Gastrocnemius medialis (tissue), 4 donors: ENCODE measurements at regions not wholly inside any gene's neighbourhood (a gene's known extent, or its start where the extent isn't known, plus 50 kb on each side); places are given as distances from the start of the nearest gene placed in this dataset.

Experiments used
- ATAC-seq, 2 donors: fragments of 150-250 bp; one replicate each; pipeline ENCODE4 v1.9.1; 2016
- DNase-seq, 2 donors: peaks; one replicate each; pipeline ENCODE4 v3.0.0-alpha.2; 2019
- H3K27ac ChIP-seq, 4 donors: fragments of 200-600 bp; sonication (generic); 1 replicate in 1 of 4; 2 replicates in 3 of 4; pipeline ENCODE4 v1.5.1; 2016 to 2018; ENCODE audit warnings: mild to moderate bottlenecking in 2 of 4, moderate library complexity in 1 of 4
- H3K27me3 ChIP-seq, 3 donors: fragments of 200-600 bp; sonication (generic) in 2 of 3; 1 replicate in 1 of 3; 2 replicates in 2 of 3; pipeline versions ENCODE4 v1.5.1 to v1.6.0; 2016 to 2019; ENCODE audit warnings: mild to moderate bottlenecking in 1 of 3, moderate library complexity in 1 of 3
- H3K36me3 ChIP-seq, 2 donors: fragments of 200-600 bp; sonication (generic) in 1 of 2; one replicate each; pipeline ENCODE4 v1.5.1; 2017 to 2018
- H3K4me1 ChIP-seq, 2 donors: fragments of 200-600 bp; sonication (generic) in 1 of 2; one replicate each; pipeline ENCODE4 v1.5.1; 2016 to 2017; ENCODE audit warnings: mild to moderate bottlenecking in 2 of 2
- H3K4me3 ChIP-seq, 4 donors: fragments of 200-600 bp; sonication (generic) in 3 of 4; 1 replicate in 1 of 4; 2 replicates in 3 of 4; pipeline ENCODE4 v1.5.1; 2016 to 2019; ENCODE audit warnings: mild to moderate bottlenecking in 2 of 4
- H3K9me3 ChIP-seq, 3 donors: fragments of 200-600 bp; sonication (generic) in 2 of 3; 1 replicate in 1 of 3; 2 replicates in 2 of 3; pipeline ENCODE4 v1.5.1; 2016 to 2019
- POLR2A ChIP-seq, 2 donors: fragments of 450-650 bp; IDR thresholded peaks; one replicate each; pipeline ENCODE4 v1.6.1; 2017; ENCODE audit warnings: antibody characterized with exemption in 2 of 2, mild to moderate bottlenecking in 2 of 2, moderate library complexity in 2 of 2
- in situ Hi-C, 4 donors: fragments of 200-750 bp; cut with MboI; loops; one replicate each; pipeline versions ENCODE4 v1.15.0 to v1.8.0; 2017; ENCODE audit warnings: low sequenced_read_pairs in 4 of 4
- intact Hi-C: fragments of 100-400 bp; cut with DNase I; formaldehyde crosslinking; loops from one replicate; pipeline ENCODE4 v1.15.1; 2023; ENCODE audit warnings: low total_unique reads
- TF ChIP-seq, protein P1 (sequence below), 5 experiments: fragments of 450-650 bp in 3 of 5; fragments of 200-600 bp in 2 of 5; sonication (generic) in 2 of 5; IDR thresholded peaks in 4 of 5; conservative IDR thresholded peaks in 1 of 5; 1 replicate in 4 of 5; 2 replicates in 1 of 5; pipeline ENCODE4 v1.5.1; 2016 to 2019; ENCODE audit warnings: antibody characterized with exemption in 5 of 5, mild to moderate bottlenecking in 3 of 5, moderate library complexity in 3 of 5

DNA sequence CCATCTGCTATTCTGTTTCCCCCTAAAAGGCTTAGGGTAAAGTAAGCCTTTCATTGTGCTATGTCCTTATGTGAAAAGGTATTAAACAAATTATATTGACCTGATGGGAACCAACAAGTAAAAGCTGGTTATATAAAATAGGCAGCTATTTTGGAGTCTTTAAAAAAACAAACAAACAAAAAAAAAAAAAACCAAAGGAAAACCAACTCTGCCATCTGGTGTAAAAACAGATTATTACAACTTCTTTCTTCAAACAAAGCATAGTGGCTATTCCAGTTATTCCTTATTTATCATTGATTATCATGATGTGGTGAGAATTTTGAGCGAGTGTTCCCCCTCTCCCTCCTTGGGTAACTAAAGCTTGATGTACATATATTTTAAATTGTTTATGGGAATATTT is 122.3 kb upstream of the FHL2 start:
- no peak for TF ChIP-seq POLR2A (IDR thresholded peaks at IDR 0.05)
- TF ChIP-seq, protein P1, sequence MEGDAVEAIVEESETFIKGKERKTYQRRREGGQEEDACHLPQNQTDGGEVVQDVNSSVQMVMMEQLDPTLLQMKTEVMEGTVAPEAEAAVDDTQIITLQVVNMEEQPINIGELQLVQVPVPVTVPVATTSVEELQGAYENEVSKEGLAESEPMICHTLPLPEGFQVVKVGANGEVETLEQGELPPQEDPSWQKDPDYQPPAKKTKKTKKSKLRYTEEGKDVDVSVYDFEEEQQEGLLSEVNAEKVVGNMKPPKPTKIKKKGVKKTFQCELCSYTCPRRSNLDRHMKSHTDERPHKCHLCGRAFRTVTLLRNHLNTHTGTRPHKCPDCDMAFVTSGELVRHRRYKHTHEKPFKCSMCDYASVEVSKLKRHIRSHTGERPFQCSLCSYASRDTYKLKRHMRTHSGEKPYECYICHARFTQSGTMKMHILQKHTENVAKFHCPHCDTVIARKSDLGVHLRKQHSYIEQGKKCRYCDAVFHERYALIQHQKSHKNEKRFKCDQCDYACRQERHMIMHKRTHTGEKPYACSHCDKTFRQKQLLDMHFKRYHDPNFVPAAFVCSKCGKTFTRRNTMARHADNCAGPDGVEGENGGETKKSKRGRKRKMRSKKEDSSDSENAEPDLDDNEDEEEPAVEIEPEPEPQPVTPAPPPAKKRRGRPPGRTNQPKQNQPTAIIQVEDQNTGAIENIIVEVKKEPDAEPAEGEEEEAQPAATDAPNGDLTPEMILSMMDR (IDR thresholded peaks at IDR 0.05 in 4 of 5, conservative IDR thresholded peaks at IDR 0.05 in 1 of 5) = peak; percentile 58 to 75 (median 64)
- intact Hi-C loops = loop anchor here (1.0 kb wide), 1 partner anchor 152 kb away; no protein-coding TSS in a partner anchor
- ATAC-seq (no peak), DNase-seq (no peak)
- Histone ChIP-seq H3K9me3 (no peaks in the 10 kb centered on the region), H3K27me3 (no peaks in the 10 kb centered on the region), H3K36me3 (no peaks in the 10 kb centered on the region), H3K4me3 (no peak overlapping the region), H3K27ac (no peak overlapping the region), H3K4me1 (peaks cover 16 to 22% of the 10 kb centered on the region in 2 donors)
- in situ Hi-C loops = no loop called here

DNA sequence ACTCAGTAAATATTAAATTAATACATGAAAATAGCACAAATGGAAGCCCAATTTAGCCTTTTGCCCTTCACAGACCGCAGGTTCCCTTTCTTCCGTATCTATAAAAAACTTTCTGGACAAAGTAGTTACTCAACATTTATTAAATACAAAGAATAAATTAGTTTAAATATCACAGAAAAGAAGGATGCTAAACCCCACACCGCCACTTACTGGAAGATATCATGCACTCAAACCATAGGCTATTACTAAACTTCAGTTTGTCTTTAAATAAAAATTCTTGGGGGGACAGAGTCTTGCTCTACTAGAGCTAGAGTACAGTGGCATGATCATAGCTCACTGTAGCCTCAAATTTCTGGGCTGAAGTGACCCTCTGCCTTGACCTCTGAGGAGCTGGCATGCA is 120.7 kb upstream of the FHL2 start:
- no peaks in the 10 kb centered on the region for H3K27me3 ChIP-seq
- no peaks in the 10 kb centered on the region for H3K36me3 ChIP-seq
- ATAC-seq (no peak), DNase-seq (no peak)
- in situ Hi-C loops (loop anchor here (5.0 kb wide), 2 partner anchors 147 to 152 kb away; no protein-coding TSS in a partner anchor), intact Hi-C loops (loop anchor here (10.0 kb wide), 1 partner anchor 65 kb away; no protein-coding TSS in a partner anchor)
- H3K4me1 ChIP-seq = peaks cover 28 to 38% of the 10 kb centered on the region in 2 donors
- H3K4me3 ChIP-seq = no peak overlapping the region
- H3K27ac ChIP-seq = no peak overlapping the region
- TF ChIP-seq, protein P1 (IDR thresholded peaks at IDR 0.05 in 4 of 5, conservative IDR thresholded peaks at IDR 0.05 in 1 of 5) = no peak
- no peak for TF ChIP-seq POLR2A (IDR thresholded peaks at IDR 0.05)
- H3K9me3 ChIP-seq = no peaks in the 10 kb centered on the region

DNA sequence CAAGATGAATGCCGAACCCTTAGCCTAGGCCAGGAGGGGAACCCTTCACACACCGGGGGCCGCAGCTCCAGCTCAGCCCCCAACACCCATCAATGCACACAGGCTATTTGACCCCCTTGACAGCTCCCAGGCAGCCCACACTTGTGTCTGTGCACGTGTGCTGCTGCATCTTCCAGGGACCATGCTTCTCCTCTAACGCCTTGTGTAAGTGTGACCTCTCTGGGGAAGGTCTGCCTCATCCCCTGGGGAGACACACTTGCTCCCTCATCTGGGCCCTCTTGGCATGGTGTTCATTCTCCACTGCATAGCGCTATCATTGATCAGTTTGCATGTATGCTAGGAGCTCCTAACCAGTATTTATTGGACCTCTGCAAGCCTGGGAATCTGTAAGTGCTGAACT is 120.0 kb upstream of the FHL2 start:
- Histone ChIP-seq H3K9me3 (no peaks in the 10 kb centered on the region), H3K27me3 (no peaks in the 10 kb centered on the region), H3K4me3 (no peak overlapping the region), H3K27ac (no peak overlapping the region), H3K36me3 (no peaks in the 10 kb centered on the region), H3K4me1 (peaks cover 32 to 38% of the 10 kb centered on the region in 2 donors)
- TF ChIP-seq, protein P1 (IDR thresholded peaks at IDR 0.05 in 4 of 5, conservative IDR thresholded peaks at IDR 0.05 in 1 of 5) = no peak
- TF ChIP-seq POLR2A (IDR thresholded peaks at IDR 0.05) = no peak
- ATAC-seq (no peak), DNase-seq (no peak)
- intact Hi-C loops = loop anchor here (10.0 kb wide), 1 partner anchor 64 kb away; no protein-coding TSS in a partner anchor
- in situ Hi-C loops = loop anchor here (5.0 kb wide), 2 partner anchors 147 to 152 kb away; no protein-coding TSS in a partner anchor

DNA sequence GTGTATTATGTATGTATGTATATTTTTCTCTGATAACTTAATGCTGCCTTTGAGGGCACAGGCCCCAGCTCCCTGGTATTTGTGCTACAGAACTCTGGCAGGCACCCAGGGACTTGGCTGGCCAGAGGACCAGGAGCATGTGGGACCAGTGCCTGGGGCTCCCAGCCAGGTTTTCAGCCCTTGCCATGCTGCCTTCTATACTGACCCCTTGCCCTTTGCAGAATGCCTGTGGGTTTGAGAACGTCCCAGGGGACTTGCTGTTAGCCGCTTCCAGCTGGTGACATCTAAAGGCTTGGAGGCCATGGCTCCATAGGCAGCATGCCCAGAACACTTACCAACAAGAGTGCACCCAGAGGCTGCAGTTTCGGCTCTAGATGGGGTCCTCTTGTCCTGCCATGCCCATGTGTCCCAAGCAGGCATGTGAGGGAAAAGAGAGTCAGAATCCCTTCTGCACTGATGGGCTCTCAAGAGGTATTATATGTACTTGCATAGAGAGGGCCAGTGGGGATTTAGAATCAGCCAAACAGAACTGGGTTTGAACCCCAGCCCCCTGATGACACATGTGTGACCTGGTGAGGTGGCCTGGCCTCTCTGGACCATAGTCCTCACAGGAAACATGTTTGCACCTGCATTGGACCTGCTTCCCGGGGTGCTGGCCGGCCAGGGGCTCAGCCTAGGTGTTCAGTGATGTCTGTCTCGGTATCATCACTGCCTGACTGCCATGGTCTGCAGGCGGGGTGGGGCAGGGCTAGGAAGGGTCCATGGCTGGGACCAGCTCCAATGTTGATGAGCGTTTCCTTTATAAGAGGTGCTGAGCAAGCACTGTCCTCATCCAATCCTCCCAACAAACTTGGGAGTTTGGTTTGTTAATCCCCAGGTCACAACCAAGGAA is 119.2 kb upstream of the FHL2 start:
- TF ChIP-seq, protein P1 (IDR thresholded peaks at IDR 0.05 in 4 of 5, conservative IDR thresholded peaks at IDR 0.05 in 1 of 5) = no peak
- no peak for TF ChIP-seq POLR2A (IDR thresholded peaks at IDR 0.05)
- ATAC-seq = peak; percentile 60 to 62
- peak overlapping the region; percentile 24 to 47 (median 36) for H3K27ac ChIP-seq
- DNase-seq = peak; percentile 52 to 60
- intact Hi-C loops (loop anchor here (10.0 kb wide), 1 partner anchor 63 kb away; no protein-coding TSS in a partner anchor), in situ Hi-C loops (loop anchor here (5.0 kb wide), 2 partner anchors 146 to 151 kb away; no protein-coding TSS in a partner anchor)
- H3K27me3 ChIP-seq = no peaks in the 10 kb centered on the region
- peaks cover 32 to 38% of the 10 kb centered on the region in 2 donors for H3K4me1 ChIP-seq
- no peaks in the 10 kb centered on the region for H3K9me3 ChIP-seq
- H3K4me3 ChIP-seq = no peak overlapping the region
- no peaks in the 10 kb centered on the region for H3K36me3 ChIP-seq
